ENCODE measurements at regions not wholly inside any gene's neighbourhood (a gene's known extent, or its start where the extent isn't known, plus 50 kb on each side); places are given as distances from the start of the nearest gene placed in this dataset.
"Not testable (repeated sequence)": the region's sequence is repeated elsewhere in the genome, so short reads cannot be mapped to it uniquely, and the experiment has no call there.

DNA sequence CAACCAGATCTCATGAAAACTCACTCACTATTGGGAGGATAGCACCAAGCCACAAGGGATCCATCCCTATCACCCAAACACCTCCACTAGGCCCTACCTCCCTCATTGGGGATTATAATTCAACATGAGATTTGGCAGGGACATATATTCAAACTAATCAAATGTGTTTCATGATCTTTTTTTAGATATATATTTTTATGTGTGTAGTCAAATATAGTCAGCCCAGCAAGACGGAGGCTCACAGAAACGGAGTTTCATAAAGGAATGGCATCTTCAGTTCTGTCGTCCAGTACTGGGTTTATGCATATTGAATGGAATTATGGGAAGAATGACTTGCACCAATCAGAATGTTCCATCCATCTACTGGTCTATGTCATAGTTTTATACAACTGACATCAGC is 343.3 kb upstream of the KAZN start:
- Mint-ChIP-seq H3K27me3 (ENCODE audit: low read depth) (peaks cover 12% of the 10 kb centered on the region), H3K4me3 (no peak overlapping the region), H3K27ac (no peak overlapping the region), H3K9me3 (no peaks in the 10 kb centered on the region), H3K36me3 (ENCODE audit: low read depth) (no peaks in the 10 kb centered on the region), H3K4me1 (ENCODE audit: low read depth) (no peaks in the 10 kb centered on the region)
- CTCF ChIA-PET, result no interaction called here
- intact Hi-C loops (cut with micrococcal nuclease), result no loop called here
- DNase-seq, result no peak

DNA sequence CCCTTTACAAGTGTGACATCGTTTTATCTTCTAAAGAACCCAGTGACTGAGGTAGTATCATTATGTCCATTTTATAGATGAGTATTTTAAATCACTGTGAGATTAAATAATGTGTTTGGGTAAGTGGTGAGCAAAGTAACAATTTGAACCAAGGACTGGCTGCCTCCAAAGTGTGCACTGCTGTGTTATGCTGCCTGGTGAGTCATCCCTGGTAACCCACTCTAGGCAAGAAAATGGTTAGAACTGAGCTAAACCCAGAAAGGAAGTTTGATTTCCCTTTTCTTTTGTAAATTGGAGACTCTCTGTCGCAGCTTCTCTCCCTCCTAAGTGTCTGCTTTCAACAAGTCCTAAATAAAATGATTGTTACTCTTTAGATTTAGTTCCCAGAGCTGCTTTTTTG is 342.8 kb upstream of the KAZN start:
- no peaks in the 10 kb centered on the region for H3K4me1 Mint-ChIP-seq (ENCODE audit: low read depth)
- CTCF ChIA-PET, result no interaction called here
- H3K27me3 Mint-ChIP-seq (ENCODE audit: low read depth), result peaks cover 14% of the 10 kb centered on the region
- H3K27ac Mint-ChIP-seq, result no peak overlapping the region
- H3K4me3 Mint-ChIP-seq, result no peak overlapping the region
- H3K36me3 Mint-ChIP-seq (ENCODE audit: low read depth), result no peaks in the 10 kb centered on the region
- intact Hi-C loops (cut with micrococcal nuclease), result no loop called here
- no peaks in the 10 kb centered on the region for H3K9me3 Mint-ChIP-seq
- DNase-seq, result no peak

DNA sequence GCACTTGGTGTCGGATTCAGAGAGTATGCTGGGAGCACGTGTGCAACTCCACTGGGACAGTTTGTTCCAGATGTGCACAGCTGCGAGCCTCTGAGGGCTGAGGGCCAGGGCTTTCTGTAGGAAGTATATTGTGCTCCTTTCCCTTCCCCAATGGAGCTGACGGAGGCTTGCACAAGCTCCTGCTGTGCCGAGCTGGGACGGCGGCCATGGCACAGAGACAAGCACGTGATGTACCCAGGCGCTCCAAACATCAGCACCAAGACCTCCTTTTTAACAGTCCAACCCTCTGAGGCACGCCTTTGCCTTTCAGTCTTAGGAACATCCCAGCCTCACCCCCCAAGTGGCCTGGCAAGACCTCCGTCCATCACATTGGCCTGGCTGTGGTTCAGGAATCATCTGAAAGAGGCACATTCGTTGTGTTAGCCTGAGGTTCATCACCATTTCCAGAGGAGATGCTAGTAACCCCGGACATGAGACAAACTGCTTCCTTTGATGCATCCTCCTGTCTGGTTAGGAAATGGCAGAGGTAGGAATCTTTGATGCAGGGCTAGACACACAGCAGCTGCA is 339.2 kb upstream of the KAZN start:
- CTCF ChIA-PET, result no interaction called here
- Mint-ChIP-seq H3K36me3 (ENCODE audit: low read depth) (no peaks in the 10 kb centered on the region), H3K4me3 (no peak overlapping the region), H3K27me3 (ENCODE audit: low read depth) (peaks cover 20% of the 10 kb centered on the region), H3K9me3 (no peaks in the 10 kb centered on the region), H3K27ac (no peak overlapping the region), H3K4me1 (ENCODE audit: low read depth) (no peaks in the 10 kb centered on the region)
- no peak for DNase-seq
- intact Hi-C loops (cut with micrococcal nuclease), result no loop called here

DNA sequence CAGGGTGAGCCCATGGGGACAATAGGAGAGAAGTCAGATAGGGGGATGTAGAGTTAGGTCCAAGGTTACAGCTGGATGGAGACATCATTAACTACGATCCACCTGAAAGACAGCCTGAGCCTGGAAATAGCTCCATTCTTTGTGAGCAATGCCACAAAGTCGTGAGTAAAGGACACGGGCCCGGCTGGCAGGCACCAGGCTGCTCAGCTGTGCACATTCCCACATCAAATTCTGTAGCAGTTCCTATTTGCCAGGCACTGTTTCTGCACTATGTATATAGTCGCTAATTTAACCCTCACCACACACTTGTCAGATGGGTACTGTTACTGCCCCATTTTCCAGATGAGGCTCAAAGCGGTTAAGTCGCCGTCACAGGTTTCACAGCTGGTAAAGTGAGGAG is 338.0 kb upstream of the KAZN start:
- CTCF ChIA-PET, result no interaction called here
- Mint-ChIP-seq H3K4me3 (no peak overlapping the region), H3K4me1 (ENCODE audit: low read depth) (no peaks in the 10 kb centered on the region), H3K9me3 (no peaks in the 10 kb centered on the region), H3K27me3 (ENCODE audit: low read depth) (peaks cover 20% of the 10 kb centered on the region), H3K27ac (no peak overlapping the region), H3K36me3 (ENCODE audit: low read depth) (no peaks in the 10 kb centered on the region)
- intact Hi-C loops (cut with micrococcal nuclease), result no loop called here
- no peak for DNase-seq

DNA sequence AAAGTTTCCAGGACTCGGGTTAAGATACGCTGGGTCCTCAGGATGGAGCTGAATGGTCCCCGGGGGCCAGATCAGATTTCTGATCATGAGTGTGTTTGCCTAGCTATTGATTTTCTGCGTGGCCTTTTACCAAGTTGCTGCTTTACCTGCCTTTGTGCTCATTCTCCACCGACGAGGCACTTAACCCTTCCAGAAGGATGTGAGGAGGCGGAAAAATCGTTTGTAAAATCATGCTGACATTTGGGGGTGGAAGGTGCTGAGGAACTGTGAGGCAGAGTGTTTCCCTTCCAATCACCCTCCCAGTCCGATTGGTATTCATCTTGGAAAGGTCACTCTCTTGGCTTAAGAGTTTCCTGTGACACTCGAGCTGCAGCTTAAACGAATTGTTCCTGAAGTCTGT is 337.1 kb upstream of the KAZN start:
- no peaks in the 10 kb centered on the region for H3K36me3 Mint-ChIP-seq (ENCODE audit: low read depth)
- H3K4me1 Mint-ChIP-seq (ENCODE audit: low read depth), result no peaks in the 10 kb centered on the region
- CTCF ChIA-PET, result no interaction called here
- H3K4me3 Mint-ChIP-seq, result no peak overlapping the region
- intact Hi-C loops (cut with micrococcal nuclease), result no loop called here
- no peaks in the 10 kb centered on the region for H3K9me3 Mint-ChIP-seq
- peaks cover 20% of the 10 kb centered on the region for H3K27me3 Mint-ChIP-seq (ENCODE audit: low read depth)
- no peak overlapping the region for H3K27ac Mint-ChIP-seq
- DNase-seq, result no peak

DNA sequence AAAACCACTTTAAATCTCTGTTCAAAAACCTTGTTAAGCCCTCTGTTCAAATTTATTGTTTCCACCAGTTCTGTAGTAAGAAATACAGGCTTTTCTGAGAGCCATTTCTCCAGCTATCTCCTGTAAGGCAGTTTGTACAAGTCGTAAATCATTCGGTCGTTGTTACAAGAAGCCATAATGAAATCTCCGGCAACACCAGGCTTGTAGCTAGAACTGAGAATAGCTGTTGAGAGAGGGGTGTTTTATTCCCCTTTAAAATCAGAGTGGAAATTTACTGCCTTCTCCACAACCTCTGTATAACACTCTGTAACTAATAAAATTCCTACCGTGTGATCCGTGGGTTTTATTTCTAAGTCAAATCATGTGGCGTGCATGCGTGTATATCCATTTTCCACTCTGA is 335.8 kb upstream of the KAZN start:
- no peaks in the 10 kb centered on the region for H3K36me3 Mint-ChIP-seq (ENCODE audit: low read depth)
- CTCF ChIA-PET, result interaction anchor here (1.1 to 1.6 kb wide), 2 partner anchors 10 to 73 kb away, joined by 3 to 4 read pairs; no protein-coding TSS in a partner anchor
- no peak overlapping the region for H3K4me3 Mint-ChIP-seq

DNA sequence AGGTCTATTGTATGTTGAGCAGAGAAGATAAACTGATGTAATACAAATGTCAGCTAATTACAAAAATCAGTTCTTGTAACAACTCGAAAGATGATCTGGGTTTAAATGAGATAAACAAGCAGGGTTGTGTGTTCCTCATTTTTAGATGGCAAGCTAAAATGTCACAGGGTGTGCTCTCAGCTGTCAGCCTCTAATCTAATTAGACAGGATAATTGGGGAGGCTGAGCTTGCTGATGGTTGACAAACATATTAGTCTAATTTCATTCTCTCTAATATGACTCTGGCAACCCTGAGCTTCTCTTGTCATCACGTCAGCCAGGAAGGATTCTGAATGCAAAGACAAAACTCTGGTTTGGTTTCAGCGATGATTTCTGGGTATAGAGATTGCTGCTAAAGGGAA is 335.3 kb upstream of the KAZN start:
- Mint-ChIP-seq H3K36me3 (ENCODE audit: low read depth) (no peaks in the 10 kb centered on the region), H3K4me1 (ENCODE audit: low read depth) (no peaks in the 10 kb centered on the region), H3K9me3 (no peaks in the 10 kb centered on the region), H3K27ac (no peak overlapping the region), H3K27me3 (ENCODE audit: low read depth) (peaks cover 20% of the 10 kb centered on the region), H3K4me3 (no peak overlapping the region)
- no peak for DNase-seq
- CTCF ChIA-PET, result interaction anchor here (1.1 to 1.6 kb wide), 2 partner anchors 10 to 73 kb away, joined by 3 to 4 read pairs; no protein-coding TSS in a partner anchor
- intact Hi-C loops (cut with micrococcal nuclease), result no loop called here

More for the DNA sequence above, 335.8 kb upstream of the KAZN start:
- intact Hi-C loops (cut with micrococcal nuclease), result no loop called here
- Mint-ChIP-seq H3K4me1 (ENCODE audit: low read depth) (no peaks in the 10 kb centered on the region), H3K27ac (no peak overlapping the region), H3K9me3 (no peaks in the 10 kb centered on the region), H3K27me3 (ENCODE audit: low read depth) (peaks cover 20% of the 10 kb centered on the region)
- no peak for DNase-seq

DNA sequence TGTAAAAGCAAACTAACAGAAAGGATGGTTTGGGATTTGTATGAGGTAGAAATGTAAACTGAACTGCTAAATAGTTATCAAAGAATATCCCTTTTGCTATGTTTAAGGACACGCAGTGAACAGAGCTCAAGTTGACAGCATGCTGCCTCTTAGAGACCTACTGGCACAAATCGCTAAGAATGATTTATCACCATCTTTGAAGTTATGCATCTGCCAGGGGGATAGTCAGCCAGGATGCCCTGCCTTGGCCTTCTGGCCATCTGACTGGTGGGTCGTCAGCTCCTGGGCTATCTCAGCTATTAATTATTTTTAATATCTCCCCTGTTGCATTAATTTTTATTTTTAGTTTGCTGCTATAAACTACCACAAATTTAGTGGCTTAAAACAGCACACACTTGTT is 334.8 kb upstream of the KAZN start:
- H3K27ac Mint-ChIP-seq, result no peak overlapping the region
- H3K4me3 Mint-ChIP-seq, result no peak overlapping the region
- intact Hi-C loops (cut with micrococcal nuclease), result no loop called here
- no peaks in the 10 kb centered on the region for H3K4me1 Mint-ChIP-seq (ENCODE audit: low read depth)
- no peaks in the 10 kb centered on the region for H3K36me3 Mint-ChIP-seq (ENCODE audit: low read depth)
- DNase-seq, result no peak
- H3K9me3 Mint-ChIP-seq, result no peaks in the 10 kb centered on the region
- CTCF ChIA-PET, result interaction anchor here (1.6 kb wide), 1 partner anchor 11 kb away, joined by 4 read pairs; no protein-coding TSS in a partner anchor
- peaks cover 19% of the 10 kb centered on the region for H3K27me3 Mint-ChIP-seq (ENCODE audit: low read depth)

DNA sequence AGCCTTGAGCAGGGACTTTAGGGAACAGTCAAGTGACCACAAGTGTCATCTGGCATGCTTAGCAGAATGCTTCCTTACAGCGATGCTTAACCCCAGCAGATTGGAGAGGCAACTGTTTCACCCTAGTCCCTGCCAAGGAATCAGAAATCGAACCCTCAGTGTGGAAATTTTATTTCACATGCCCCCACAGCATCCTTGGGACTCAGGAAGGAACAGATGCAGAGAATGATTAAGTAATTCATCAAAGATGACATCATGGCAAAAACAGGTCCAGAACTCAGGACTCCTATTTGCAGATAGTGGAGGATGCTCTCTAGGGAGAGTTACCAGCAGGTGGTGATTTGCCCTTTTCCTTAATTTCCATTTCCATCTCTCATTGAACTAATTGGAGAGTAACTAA is 333.0 kb upstream of the KAZN start:
- H3K4me1 Mint-ChIP-seq (ENCODE audit: low read depth), result no peaks in the 10 kb centered on the region
- no peak overlapping the region for H3K4me3 Mint-ChIP-seq
- H3K36me3 Mint-ChIP-seq (ENCODE audit: low read depth), result no peaks in the 10 kb centered on the region
- CTCF ChIA-PET, result no interaction called here
- no peak overlapping the region for H3K27ac Mint-ChIP-seq
- peaks cover 13% of the 10 kb centered on the region for H3K27me3 Mint-ChIP-seq (ENCODE audit: low read depth)
- intact Hi-C loops (cut with micrococcal nuclease), result no loop called here
- H3K9me3 Mint-ChIP-seq, result no peaks in the 10 kb centered on the region
- no peak for DNase-seq

DNA sequence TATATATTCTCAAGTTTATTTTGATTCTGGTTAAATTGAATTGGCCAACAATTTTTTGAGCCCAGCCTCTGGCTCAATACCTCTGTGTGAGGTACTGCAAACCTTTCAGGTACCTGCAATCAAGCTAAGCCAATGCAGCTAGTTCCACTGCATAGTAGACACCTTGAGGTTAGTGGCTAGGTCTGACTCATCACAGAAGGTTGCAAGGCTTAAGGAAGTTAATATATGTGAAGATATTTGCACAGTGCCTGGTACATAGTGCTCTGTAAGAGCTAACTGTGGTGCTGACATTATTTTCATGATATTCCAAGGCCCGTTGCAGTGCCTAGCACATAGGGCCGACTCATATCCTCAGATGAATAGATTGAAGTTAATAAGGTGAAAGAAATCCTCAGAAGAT is 330.5 kb upstream of the KAZN start:
- Mint-ChIP-seq H3K4me1 (ENCODE audit: low read depth) (no peaks in the 10 kb centered on the region), H3K9me3 (no peaks in the 10 kb centered on the region), H3K36me3 (ENCODE audit: low read depth) (no peaks in the 10 kb centered on the region), H3K27ac (no peak overlapping the region), H3K27me3 (ENCODE audit: low read depth) (peaks cover 10% of the 10 kb centered on the region), H3K4me3 (no peak overlapping the region)
- CTCF ChIA-PET, result interaction anchor here (0.6 kb wide), 1 partner anchor 10 kb away, joined by 3 read pairs; no protein-coding TSS in a partner anchor
- no peak for DNase-seq
- intact Hi-C loops (cut with micrococcal nuclease), result no loop called here

DNA sequence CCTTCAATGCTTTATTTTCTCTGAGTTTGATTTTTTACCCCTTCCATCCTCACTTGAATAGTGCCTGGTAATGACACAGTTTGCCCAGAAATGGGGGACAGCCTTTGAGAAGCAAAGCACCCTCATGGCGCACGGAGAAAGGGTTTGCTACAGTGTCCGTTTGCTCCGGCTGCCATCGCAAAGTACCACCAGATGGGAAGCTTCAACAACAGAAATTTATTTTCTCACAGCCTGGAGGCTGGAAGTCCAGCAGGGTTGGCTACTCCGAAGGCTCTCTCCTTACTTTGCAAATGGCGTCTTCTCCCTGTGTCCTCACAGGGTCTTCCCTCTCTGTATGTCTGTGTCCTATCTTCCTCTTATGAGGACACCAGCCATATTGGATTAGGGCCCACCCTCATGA is 327.7 kb upstream of the KAZN start:
- Mint-ChIP-seq H3K36me3 (ENCODE audit: low read depth) (no peaks in the 10 kb centered on the region), H3K4me1 (ENCODE audit: low read depth) (no peaks in the 10 kb centered on the region), H3K27me3 (ENCODE audit: low read depth) (peaks cover 6% of the 10 kb centered on the region), H3K27ac (no peak overlapping the region), H3K9me3 (no peaks in the 10 kb centered on the region), H3K4me3 (no peak overlapping the region)
- no peak for DNase-seq
- CTCF ChIA-PET, result no interaction called here
- intact Hi-C loops (cut with micrococcal nuclease), result no loop called here

DNA sequence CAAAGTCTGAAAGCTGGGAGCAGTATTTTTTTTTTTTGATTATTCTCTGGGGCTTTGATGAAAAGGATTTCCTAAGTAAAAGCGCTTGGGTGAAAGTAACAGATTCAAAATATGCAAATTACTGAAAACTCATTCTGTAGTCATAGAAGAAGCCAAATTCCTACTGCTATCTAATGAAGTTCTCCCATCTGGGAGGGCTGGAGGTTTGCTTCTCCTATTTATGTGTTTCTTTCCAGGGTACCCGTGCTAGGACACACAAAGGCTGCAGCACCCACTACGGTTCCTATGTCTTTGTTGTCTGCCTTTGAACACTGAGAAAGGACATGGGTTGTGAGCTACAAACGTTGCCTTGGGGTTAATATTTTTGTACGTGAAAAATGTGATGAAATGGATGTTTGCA is 324.7 kb upstream of the KAZN start:
- Mint-ChIP-seq H3K4me3 (no peak overlapping the region), H3K27me3 (ENCODE audit: low read depth) (peaks cover 7% of the 10 kb centered on the region), H3K4me1 (ENCODE audit: low read depth) (no peaks in the 10 kb centered on the region), H3K9me3 (no peaks in the 10 kb centered on the region), H3K27ac (no peak overlapping the region), H3K36me3 (ENCODE audit: low read depth) (no peaks in the 10 kb centered on the region)
- intact Hi-C loops (cut with micrococcal nuclease), result no loop called here
- CTCF ChIA-PET, result no interaction called here
- DNase-seq, result no peak

DNA sequence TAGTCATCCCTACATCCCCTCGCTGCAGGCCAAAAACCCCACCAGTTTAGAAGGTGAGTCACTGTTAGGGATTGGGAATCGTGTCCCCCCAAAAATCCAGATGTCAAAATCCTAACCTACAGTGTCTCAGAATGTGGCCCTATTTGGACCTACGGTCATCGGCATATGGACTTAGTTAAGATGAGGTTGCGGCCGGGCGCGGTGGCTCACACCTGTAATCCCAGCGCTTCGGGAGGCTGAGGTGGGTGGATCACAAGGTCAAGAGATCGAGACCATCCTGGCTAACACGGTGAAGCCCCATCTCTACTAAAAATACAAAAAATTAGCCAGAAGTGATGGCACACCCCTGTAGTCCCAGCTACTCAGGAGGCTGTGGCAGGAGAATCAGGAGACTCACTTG is 318.6 kb upstream of the KAZN start:
- H3K4me1 Mint-ChIP-seq (ENCODE audit: low read depth); H3K9me3 Mint-ChIP-seq; intact Hi-C loops (cut with micrococcal nuclease); H3K27ac Mint-ChIP-seq; DNase-seq; CTCF ChIA-PET; H3K36me3 Mint-ChIP-seq (ENCODE audit: low read depth); H3K4me3 Mint-ChIP-seq: not testable (repeated sequence)
- H3K27me3 Mint-ChIP-seq (ENCODE audit: low read depth), result peaks cover 11% of the 10 kb centered on the region

DNA sequence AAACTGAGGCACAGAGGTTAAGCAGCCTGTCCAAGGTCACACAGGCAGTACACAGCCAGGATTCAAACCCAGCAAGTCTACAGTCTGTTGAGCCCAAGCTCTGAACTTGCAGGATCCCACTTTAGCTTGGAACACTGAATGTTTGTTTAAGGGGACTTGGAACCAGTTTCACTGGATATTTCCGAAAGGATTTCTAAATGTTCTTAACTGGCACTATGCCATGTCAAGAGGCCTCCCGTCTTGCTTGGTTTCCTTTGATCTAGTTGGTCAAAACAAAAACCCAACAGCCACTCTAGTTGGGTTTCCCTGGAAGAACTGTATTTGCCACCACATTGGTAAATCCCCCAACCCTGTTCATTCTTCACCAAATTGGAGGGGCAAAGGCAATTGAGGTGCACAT is 317.6 kb upstream of the KAZN start:
- intact Hi-C loops (cut with micrococcal nuclease), result no loop called here
- H3K27me3 Mint-ChIP-seq (ENCODE audit: low read depth), result peaks cover 11% of the 10 kb centered on the region
- H3K4me3 Mint-ChIP-seq, result no peak overlapping the region
- H3K9me3 Mint-ChIP-seq, result no peaks in the 10 kb centered on the region
- H3K4me1 Mint-ChIP-seq (ENCODE audit: low read depth), result no peaks in the 10 kb centered on the region
- DNase-seq, result no peak
- CTCF ChIA-PET, result no interaction called here
- no peaks in the 10 kb centered on the region for H3K36me3 Mint-ChIP-seq (ENCODE audit: low read depth)
- no peak overlapping the region for H3K27ac Mint-ChIP-seq

All from activated naive CD4-positive, alpha-beta T cell treated with anti-CD3 and anti-CD28 coated beads for 36 hours (primary cell).